ENCODE measurements at regions not wholly inside any gene's neighbourhood (a gene's known extent, or its start where the extent isn't known, plus 50 kb on each side); places are given as distances from the start of the nearest gene placed in this dataset.
"Not testable (repeated sequence)": the region's sequence is repeated elsewhere in the genome, so short reads cannot be mapped to it uniquely, and the experiment has no call there.

DNA sequence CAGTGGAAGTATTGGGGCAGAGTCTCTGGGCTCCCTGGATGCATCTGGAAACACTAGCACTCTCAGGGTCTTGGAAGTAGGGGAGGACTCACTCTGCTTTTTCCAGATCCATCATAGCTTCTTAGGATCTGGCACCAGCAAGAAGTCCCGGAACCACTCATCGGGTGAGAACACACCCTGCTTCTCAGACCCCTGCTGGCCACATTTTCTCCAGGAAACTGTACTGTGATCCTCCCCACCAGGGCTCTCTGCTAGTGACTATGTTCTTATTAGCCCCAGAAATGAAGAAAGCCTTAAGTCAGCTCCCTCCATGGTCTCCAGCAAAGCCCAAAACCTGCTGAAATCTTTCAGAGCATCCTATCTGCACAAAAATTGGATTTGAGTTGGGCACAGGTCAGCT is 197.3 kb upstream of the GADL1 start:
- H3K4me3 Mint-ChIP-seq = no peak overlapping the region
- H3K27ac Mint-ChIP-seq = no peak overlapping the region
- H3K9me3 Mint-ChIP-seq = no peaks in the 10 kb centered on the region

DNA sequence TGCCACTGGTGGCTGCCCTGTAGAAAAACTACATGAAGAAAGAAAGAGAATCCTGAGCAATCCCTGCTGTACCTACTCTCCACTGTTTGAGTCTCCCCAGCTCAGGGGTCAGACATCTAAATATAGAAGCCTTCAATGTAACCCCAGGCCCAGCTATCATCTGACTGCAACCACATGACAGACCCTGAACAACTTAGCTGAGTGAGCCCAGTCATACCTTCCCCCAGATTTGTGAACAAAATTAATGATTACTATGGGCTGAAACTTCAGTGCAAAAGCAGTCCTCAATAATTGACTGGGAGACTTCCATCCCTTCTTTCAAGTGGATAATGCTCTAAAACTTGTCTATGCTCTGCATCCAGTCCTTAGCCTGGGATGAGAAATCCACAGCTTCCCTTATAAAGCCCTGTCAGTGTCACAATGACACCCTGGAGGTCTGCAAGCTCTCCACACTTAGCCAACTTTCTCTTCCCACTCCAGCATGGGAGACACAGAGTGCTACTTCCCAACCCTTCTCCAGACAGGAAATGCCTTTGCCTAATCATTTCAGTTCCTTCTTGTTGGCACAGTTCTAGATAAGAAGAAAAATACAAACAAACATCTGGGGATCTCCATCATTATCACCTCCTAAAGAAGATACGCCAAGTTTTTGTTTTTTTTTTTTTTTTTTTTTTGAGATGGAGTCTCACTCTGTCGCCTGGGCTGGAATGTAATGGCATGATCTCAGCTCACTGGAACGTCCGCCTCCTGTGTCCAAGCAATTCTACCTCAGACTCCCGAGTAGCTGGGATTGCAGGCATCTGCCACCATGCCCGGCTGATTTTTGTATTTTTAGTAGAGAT is 198.5 kb upstream of the GADL1 start:
- H3K27ac Mint-ChIP-seq = no peak overlapping the region
- peaks cover 11% of the 10 kb centered on the region for H3K4me1 Mint-ChIP-seq (ENCODE audit: low read depth)
- no peaks in the 10 kb centered on the region for H3K9me3 Mint-ChIP-seq
- no peaks in the 10 kb centered on the region for H3K27me3 Mint-ChIP-seq
- H3K36me3 Mint-ChIP-seq (ENCODE audit: low read depth) = no peaks in the 10 kb centered on the region
- H3K4me3 Mint-ChIP-seq = no peak overlapping the region

More for the DNA sequence above, 197.3 kb upstream of the GADL1 start:
- no peaks in the 10 kb centered on the region for H3K27me3 Mint-ChIP-seq
- no peaks in the 10 kb centered on the region for H3K36me3 Mint-ChIP-seq (ENCODE audit: low read depth)
- peaks cover 4% of the 10 kb centered on the region for H3K4me1 Mint-ChIP-seq (ENCODE audit: low read depth)

DNA sequence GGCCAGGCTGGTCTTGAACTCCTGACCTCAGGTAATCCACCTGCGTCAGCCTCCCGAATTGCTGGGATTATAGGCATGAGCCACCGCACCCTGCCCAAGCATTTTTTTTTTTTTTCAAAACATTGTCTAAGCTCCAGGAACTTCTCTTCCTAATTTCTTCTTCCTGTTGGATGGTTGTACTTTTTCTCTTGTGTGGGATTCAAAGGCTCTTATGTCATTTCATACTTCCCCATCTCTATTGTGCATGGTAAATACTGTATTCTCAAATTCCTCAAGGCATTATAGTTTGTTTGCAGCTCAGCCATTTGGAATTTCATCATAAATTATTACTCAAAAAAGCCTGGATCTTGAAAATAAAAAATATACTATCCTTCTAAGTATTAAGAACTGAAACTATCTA is 199.1 kb upstream of the GADL1 start:
- Mint-ChIP-seq H3K9me3 (no peaks in the 10 kb centered on the region), H3K4me1 (ENCODE audit: low read depth) (peaks cover 11% of the 10 kb centered on the region), H3K36me3 (ENCODE audit: low read depth) (no peaks in the 10 kb centered on the region), H3K4me3 (no peak overlapping the region), H3K27me3 (no peaks in the 10 kb centered on the region), H3K27ac (no peak overlapping the region)

DNA sequence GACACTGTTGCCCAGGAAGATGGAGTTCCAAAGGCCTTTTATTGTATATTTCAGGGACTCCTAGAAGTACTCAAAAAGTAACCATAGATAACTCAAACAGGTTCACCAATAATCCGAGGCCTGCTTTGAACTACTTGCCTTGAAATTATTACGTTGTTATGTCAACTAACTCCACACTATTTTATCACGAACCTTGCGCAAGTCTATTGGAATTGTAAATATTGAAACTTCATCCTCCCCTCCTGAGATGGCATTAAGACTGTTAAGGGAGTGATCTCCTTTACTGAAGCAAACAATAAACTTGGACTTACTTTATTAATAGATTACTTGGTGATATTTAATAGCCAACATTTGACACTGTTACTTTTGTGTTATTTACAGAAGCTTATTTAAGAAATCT is 199.6 kb upstream of the GADL1 start:
- Mint-ChIP-seq H3K4me1 (ENCODE audit: low read depth) (peaks cover 11% of the 10 kb centered on the region), H3K27me3 (no peaks in the 10 kb centered on the region), H3K4me3 (no peak overlapping the region), H3K36me3 (ENCODE audit: low read depth) (no peaks in the 10 kb centered on the region), H3K27ac (no peak overlapping the region), H3K9me3 (no peaks in the 10 kb centered on the region)

DNA sequence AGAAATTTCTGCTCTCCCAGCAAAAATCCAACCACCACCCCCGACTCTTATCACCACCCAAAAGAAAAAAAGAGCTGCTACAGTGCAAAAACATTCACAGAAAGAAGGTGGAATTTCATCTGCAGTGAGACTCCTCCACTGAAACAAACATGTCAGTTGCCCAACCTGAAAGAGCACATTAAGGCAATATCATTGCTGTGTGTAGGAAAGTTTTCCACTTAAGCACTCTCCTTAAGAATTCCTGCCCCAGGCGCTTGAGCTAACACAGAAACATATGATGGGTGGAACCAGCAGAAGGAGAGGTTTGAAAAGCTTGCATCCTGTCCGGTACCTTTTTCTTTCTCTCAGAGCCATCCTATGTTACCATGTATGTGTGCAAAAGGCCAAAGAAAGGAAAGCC is 200.8 kb upstream of the GADL1 start:
- Mint-ChIP-seq H3K4me1 (ENCODE audit: low read depth) (peaks cover 11% of the 10 kb centered on the region), H3K9me3 (no peaks in the 10 kb centered on the region), H3K27me3 (no peaks in the 10 kb centered on the region), H3K27ac (no peak overlapping the region), H3K36me3 (ENCODE audit: low read depth) (no peaks in the 10 kb centered on the region), H3K4me3 (no peak overlapping the region)

DNA sequence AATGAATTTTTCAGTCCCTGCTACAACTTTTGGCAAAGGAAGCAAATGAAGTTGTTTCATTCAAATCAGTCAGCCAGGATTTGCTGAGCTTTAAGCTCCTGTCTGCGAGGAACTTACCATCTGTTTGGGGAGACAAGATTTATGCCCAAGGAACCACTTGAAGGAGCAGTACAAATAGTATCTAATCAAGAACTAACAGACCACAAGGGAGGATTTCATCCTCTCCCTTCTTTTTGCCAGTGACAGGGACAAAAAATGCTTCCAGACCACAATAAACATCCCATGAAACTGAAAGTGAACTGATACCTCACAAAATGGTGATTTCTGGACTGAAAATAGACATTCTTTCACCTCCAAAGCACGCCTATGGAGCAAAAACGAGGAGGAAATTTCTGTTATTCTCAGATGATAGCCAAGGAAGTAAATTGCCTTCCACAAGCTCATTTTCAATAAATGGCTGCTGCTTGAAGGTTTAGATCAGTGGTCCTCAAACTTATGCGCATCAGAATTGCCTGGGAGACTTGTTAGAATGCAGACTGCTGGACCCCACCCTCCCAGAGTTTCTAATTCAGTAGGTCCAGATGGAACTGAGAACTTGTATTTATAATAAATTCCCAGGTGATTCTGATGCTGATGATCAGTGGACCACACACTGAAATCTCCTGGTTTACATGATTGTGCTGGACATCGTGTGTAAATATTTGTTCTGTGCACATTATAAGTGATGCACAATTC is 202.4 kb upstream of the GADL1 start:
- no peaks in the 10 kb centered on the region for H3K36me3 Mint-ChIP-seq (ENCODE audit: low read depth)
- H3K4me1 Mint-ChIP-seq (ENCODE audit: low read depth) = peaks cover 15% of the 10 kb centered on the region
- H3K4me3 Mint-ChIP-seq = no peak overlapping the region
- H3K27me3 Mint-ChIP-seq = no peaks in the 10 kb centered on the region
- no peak overlapping the region for H3K27ac Mint-ChIP-seq
- peaks cover under 1% of the 10 kb centered on the region for H3K9me3 Mint-ChIP-seq

DNA sequence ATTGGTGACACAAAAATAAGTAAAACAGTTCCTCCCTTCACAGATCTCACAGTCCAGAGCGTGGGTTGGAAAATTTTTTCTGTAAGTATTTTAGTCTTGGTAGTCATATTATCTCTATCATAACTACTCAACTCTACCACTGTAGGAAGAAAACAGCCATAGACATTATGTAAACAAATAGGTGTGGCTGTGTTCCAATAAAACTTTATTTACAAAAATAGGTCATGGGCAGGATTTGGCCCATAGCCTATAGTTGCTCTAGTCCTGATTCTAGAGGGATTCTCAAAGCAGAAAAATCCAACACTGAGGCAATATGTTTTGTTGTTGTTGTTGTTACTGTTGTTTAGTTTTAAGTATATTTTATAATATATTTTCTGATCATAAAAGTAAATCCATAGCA is 206.1 kb upstream of the GADL1 start:
- no peaks in the 10 kb centered on the region for H3K36me3 Mint-ChIP-seq (ENCODE audit: low read depth)
- peaks cover 32% of the 10 kb centered on the region for H3K4me1 Mint-ChIP-seq (ENCODE audit: low read depth)
- H3K9me3 Mint-ChIP-seq = peaks cover 7% of the 10 kb centered on the region
- no peak overlapping the region for H3K4me3 Mint-ChIP-seq
- H3K27me3 Mint-ChIP-seq = no peaks in the 10 kb centered on the region
- H3K27ac Mint-ChIP-seq = no peak overlapping the region

DNA sequence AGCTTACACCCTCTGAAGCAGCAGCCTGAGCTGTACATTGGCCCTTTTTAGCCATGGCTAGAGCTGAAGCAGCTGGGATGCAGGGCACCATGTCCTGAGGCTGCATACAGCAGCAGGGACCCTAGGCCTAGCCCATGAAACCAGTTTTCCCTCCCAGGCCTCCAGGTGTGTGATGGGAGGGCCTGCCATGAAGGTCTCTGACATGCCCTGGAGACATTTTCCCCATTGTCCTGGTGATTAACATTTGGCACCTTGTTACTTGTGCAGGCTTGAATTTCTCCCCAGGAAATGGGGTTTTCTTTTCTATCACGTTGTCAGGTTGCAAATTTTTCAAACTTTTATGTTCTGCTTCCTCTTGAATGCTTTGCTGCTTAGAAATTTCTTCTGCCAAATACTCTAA is 206.8 kb upstream of the GADL1 start:
- peaks cover 40% of the 10 kb centered on the region for H3K4me1 Mint-ChIP-seq (ENCODE audit: low read depth)
- H3K27me3 Mint-ChIP-seq; H3K4me3 Mint-ChIP-seq; H3K27ac Mint-ChIP-seq; H3K36me3 Mint-ChIP-seq (ENCODE audit: low read depth); H3K9me3 Mint-ChIP-seq: not testable (repeated sequence)

DNA sequence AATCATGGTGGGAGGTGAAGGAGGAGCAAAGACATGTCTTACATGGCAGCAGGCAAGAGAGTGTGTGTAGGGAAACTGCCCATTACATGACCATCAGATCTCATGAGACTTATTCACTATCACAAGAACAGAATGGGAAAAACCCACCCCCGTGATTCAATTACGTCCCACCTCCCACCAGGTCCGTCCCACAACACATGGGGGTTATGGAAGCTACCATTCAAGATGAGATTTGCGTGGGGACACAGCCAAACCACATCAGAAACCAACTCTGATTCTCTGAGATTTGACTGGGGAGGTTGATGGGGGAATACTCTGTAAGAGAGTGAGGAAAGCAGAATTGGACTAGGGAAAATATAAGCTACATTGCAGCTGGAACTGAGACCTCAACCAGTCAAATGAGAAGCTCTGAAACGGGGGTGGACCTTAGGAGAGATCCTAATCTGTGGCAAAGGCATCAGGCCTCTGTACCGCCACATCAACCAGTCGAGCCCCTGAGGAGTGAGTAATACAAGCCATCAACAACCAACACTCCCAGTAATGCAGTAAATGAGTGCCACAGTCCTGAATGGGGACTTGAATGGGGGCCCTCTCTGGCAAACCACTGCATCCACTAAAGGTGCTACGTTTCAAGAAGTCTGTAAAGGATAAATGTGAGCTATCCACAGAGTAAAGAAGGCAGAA is 207.9 kb upstream of the GADL1 start:
- no peaks in the 10 kb centered on the region for H3K36me3 Mint-ChIP-seq (ENCODE audit: low read depth)
- peak overlapping the region; percentile 5 for H3K27ac Mint-ChIP-seq
- no peaks in the 10 kb centered on the region for H3K27me3 Mint-ChIP-seq
- peaks cover 38% of the 10 kb centered on the region for H3K4me1 Mint-ChIP-seq (ENCODE audit: low read depth)
- H3K9me3 Mint-ChIP-seq = peaks cover 7% of the 10 kb centered on the region
- no peak overlapping the region for H3K4me3 Mint-ChIP-seq

DNA sequence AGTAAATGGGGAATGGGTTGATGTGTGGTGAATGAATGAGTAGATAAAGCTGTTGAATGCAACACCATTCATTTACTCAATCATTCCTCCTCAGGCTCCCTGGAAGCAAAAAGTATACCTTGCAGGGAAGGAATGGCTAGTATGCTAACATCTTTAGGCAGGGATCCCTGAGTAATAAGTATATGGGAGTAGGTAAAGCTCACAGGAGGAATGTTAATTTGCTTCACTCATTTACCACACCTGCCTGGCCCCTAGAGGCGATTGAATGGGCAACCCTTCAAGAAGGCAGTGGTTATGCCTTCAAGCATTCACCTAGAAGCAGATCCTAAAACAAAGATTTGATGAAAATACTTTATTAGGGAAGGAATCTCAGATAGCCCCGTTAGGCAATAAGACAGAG is 208.7 kb upstream of the GADL1 start:
- Mint-ChIP-seq H3K4me3 (no peak overlapping the region), H3K9me3 (peaks cover 7% of the 10 kb centered on the region), H3K27ac (no peak overlapping the region), H3K27me3 (no peaks in the 10 kb centered on the region), H3K4me1 (ENCODE audit: low read depth) (peaks cover 37% of the 10 kb centered on the region), H3K36me3 (ENCODE audit: low read depth) (no peaks in the 10 kb centered on the region)

DNA sequence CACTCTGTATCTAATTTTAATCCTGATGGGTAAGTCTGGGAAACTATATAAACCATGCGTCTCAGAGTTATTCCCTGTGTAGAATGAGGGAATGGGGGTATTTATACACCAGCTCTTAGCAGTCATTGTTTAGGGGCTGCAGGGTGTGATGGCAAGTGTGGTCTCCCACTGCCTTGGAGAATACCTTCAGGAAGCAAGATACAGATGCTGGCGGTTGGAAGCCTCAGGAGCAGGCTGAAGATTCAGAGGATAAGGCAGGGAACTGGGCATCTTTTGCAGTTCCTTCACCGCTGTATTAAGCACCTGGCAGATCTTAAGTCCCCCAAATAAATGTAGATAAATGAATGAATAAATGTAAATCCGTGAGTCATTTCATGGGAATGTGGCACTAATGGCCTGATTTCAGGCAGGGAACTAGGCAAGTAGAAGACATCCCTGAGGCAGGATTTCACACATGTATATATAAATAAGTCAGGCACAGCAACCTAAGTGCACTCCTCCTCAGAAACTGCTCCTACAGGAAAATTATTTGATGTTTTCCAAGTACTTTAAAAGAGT is 209.2 kb upstream of the GADL1 start:
- H3K27ac Mint-ChIP-seq = no peak overlapping the region
- no peaks in the 10 kb centered on the region for H3K27me3 Mint-ChIP-seq
- peaks cover 37% of the 10 kb centered on the region for H3K4me1 Mint-ChIP-seq (ENCODE audit: low read depth)
- peaks cover 2% of the 10 kb centered on the region for H3K36me3 Mint-ChIP-seq (ENCODE audit: low read depth)
- no peak overlapping the region for H3K4me3 Mint-ChIP-seq
- peaks cover 10% of the 10 kb centered on the region for H3K9me3 Mint-ChIP-seq

DNA sequence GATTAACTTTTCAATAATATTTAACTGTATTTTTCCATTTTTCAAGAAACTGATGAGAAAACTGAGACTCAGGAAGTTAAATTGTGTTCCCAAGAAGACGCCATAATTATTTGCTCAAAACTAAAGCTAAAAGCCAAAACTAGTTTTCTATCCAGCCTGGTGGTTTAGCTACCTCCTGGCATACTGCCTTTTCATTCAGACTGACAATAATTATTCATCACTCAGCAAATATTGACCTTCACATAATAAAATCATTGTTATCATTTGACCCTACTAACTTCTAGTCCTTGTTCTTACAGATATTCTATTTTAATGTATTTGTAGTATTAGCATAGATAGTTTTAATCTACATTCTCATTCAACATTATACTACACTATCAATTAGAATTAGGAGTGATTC is 210.6 kb upstream of the GADL1 start:
- Mint-ChIP-seq H3K27me3 (no peaks in the 10 kb centered on the region), H3K4me3 (no peak overlapping the region), H3K9me3 (peaks cover 15% of the 10 kb centered on the region), H3K36me3 (ENCODE audit: low read depth) (peaks cover 5% of the 10 kb centered on the region), H3K27ac (no peak overlapping the region), H3K4me1 (ENCODE audit: low read depth) (peaks cover 37% of the 10 kb centered on the region)

DNA sequence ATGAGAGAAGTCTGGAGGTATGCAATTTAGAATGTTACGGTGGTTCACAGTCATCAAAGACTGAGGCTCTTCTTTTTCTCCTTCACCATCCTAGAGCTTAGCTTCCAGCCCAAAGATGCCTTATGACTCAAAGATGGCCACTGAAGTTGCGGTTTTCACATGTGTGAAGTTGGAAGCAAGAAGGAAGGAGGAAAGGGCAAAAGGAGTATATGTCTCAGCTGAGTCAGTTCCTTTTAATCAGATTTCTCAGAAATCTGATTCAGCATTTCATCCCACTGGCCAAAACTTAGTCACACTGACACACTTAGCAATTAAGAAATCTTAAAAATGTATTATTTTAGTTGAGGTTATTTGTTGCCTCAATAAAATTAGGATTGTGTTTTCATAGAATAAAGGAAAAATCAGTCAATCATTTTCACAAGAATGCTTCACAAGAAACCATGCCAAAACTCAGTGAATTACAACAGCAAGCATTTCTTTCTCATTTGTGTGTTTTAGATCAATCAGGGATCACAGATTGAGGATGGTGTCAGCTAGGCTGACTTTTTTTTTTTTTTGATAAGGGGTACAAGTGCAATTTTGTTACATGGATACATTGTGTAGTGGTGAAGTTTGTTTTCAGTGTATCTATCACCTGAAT is 211.1 kb upstream of the GADL1 start:
- no peak overlapping the region for H3K4me3 Mint-ChIP-seq
- peaks cover 5% of the 10 kb centered on the region for H3K36me3 Mint-ChIP-seq (ENCODE audit: low read depth)
- H3K27me3 Mint-ChIP-seq = no peaks in the 10 kb centered on the region
- peaks cover 37% of the 10 kb centered on the region for H3K4me1 Mint-ChIP-seq (ENCODE audit: low read depth)
- H3K9me3 Mint-ChIP-seq = peaks cover 15% of the 10 kb centered on the region
- H3K27ac Mint-ChIP-seq = no peak overlapping the region

DNA sequence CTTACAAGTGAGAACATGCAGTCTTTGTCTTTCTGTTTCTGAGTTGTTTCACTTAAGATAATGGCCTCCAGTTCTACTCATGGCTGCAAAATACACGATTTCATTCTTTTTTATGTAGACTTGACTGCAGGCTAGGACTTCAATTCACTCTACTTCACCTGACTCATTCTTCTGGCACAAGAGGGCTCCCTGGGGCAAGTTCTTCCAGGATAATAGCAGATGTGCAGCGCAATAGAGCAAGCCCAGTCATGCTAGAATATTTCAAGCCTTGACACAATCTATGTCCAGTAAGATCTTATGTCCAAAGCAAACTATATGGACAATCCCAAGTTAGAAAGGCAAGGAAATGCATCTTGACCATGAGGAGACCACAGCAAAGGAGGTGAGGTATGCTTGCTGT is 211.7 kb upstream of the GADL1 start:
- Mint-ChIP-seq H3K36me3 (ENCODE audit: low read depth) (peaks cover 5% of the 10 kb centered on the region), H3K27ac (no peak overlapping the region), H3K4me3 (no peak overlapping the region), H3K4me1 (ENCODE audit: low read depth) (peaks cover 37% of the 10 kb centered on the region), H3K27me3 (no peaks in the 10 kb centered on the region), H3K9me3 (peaks cover 15% of the 10 kb centered on the region)

All from stimulated activated naive CD8-positive, alpha-beta T cell treated with anti-CD3 and anti-CD28 coated beads, Interleukin-15, Interleukin-2, amounts not matched to agents 100 ng/mL and 50 ng/mL, for 24 hours (primary cell).